HEK293 (cell line): ENCODE measurements at regions not wholly inside any gene's neighbourhood (a gene's known extent, or its start where the extent isn't known, plus 50 kb on each side); places are given as distances from the start of the nearest gene placed in this dataset.

Experiments used
- REST ChIP-seq: fragments of 450-650 bp; formaldehyde crosslinking; IDR thresholded peaks from 2 replicates; pipeline ENCODE4 v1.5.1; 2016; ENCODE audit warnings: missing biosample characterization, missing genetic modification characterization
- TCF7L2 ChIP-seq: IDR thresholded peaks from 2 replicates; pipeline ENCODE4 v1.6.1; 2011; ENCODE audit warnings: low read depth, mild to moderate bottlenecking, inconsistent platforms, low read length, moderate library complexity, borderline replicate concordance
- TF ChIP-seq, protein P1 (sequence below): fragments of 450-650 bp; formaldehyde crosslinking; IDR thresholded peaks from 2 replicates; pipeline ENCODE4 v1.5.1; 2016; ENCODE audit warnings: missing biosample characterization, missing genetic modification characterization

- TF ChIP-seq, protein P1, sequence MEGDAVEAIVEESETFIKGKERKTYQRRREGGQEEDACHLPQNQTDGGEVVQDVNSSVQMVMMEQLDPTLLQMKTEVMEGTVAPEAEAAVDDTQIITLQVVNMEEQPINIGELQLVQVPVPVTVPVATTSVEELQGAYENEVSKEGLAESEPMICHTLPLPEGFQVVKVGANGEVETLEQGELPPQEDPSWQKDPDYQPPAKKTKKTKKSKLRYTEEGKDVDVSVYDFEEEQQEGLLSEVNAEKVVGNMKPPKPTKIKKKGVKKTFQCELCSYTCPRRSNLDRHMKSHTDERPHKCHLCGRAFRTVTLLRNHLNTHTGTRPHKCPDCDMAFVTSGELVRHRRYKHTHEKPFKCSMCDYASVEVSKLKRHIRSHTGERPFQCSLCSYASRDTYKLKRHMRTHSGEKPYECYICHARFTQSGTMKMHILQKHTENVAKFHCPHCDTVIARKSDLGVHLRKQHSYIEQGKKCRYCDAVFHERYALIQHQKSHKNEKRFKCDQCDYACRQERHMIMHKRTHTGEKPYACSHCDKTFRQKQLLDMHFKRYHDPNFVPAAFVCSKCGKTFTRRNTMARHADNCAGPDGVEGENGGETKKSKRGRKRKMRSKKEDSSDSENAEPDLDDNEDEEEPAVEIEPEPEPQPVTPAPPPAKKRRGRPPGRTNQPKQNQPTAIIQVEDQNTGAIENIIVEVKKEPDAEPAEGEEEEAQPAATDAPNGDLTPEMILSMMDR (tag by site-specific recombination), result no peak
- no peak for TF ChIP-seq TCF7L2
- TF ChIP-seq REST, result no peak
Measured at GRCh38 chr4:124807421-124807820, 94.9 kb upstream of the ANKRD50 start.
